Left lobe of liver (tissue), 2 donors: ENCODE measurements at regions not wholly inside any gene's neighbourhood (a gene's known extent, or its start where the extent isn't known, plus 50 kb on each side); places are given as distances from the start of the nearest gene placed in this dataset.

Experiments used
- ATAC-seq: fragments of 200-7000 bp; cut with Tn5 transposase; one replicate; pipeline ENCODE4 v1.9.1; 2020; ENCODE audit warnings: mild to moderate bottlenecking, moderate library complexity
- DNase-seq: peaks from one replicate; pipeline ENCODE4 v3.0.0-alpha.2; 2020; ENCODE audit warnings: low spot score
- donor health status: DM: no; HTN: no; CAD: no; lungs with moderate emphysema.
- donor health status: DM: no; HTN: yes; CAD: no.

DNA sequence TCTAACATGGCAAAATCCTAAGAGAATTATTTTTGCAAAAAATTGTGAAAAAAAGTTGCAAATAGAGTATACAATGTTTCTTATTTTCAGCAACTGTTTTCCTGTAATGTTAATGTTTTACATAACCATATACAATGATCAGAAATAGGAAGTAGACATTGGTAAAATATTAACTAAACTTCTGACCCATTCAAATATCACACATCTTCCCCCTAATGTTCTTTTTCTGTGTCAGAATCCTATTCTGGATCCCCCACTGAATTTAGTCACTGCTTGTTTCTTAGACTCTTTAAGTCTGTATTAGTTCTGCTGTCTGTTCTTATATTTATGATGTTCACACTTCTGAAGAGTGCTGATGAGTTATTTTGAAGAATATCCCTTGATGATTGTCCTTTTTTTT, 62.0 kb downstream of the HFE start:
- no peak for DNase-seq
- ATAC-seq: no peak

DNA sequence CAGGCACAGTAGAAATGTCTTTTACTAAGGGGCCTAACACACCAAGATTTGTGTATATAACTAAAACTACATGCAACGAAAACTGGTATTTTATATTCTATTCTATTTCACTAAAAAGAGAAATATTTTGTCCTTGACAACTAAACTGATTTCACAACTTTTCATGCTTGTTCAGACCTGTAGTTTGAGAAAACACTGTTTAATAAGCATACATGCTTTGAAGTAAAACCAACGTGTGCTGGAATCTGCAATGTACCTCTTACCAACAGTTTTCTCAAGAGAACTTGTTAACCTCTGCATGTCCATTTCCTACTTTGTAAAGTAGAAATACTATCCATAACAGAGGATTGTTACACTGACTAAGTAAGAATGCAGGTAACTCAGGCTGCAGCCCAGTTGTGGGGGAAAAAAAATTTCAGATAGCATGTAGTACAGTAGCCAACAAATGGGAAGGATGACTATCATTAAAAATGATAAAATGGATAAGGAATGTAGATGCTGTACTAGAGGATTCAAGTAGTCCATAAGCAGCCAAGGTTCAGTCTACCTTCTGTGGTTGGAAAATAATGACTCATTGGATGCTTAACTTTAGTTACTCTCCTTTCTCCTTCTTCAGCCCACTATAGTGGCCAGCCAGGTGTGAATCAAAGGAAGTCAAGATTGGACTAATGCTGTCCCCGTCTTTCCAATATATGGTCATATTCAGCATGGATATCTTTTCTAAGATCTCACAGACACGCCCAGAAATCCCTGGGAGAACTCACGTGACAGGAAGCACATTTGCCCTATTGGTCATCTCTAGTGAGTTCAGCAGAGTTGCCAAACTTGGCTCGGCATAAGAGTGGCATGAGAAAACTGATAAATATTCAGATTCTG, 65.2 kb downstream of the HFE start:
- DNase-seq (no peak), ATAC-seq (no peak)

DNA sequence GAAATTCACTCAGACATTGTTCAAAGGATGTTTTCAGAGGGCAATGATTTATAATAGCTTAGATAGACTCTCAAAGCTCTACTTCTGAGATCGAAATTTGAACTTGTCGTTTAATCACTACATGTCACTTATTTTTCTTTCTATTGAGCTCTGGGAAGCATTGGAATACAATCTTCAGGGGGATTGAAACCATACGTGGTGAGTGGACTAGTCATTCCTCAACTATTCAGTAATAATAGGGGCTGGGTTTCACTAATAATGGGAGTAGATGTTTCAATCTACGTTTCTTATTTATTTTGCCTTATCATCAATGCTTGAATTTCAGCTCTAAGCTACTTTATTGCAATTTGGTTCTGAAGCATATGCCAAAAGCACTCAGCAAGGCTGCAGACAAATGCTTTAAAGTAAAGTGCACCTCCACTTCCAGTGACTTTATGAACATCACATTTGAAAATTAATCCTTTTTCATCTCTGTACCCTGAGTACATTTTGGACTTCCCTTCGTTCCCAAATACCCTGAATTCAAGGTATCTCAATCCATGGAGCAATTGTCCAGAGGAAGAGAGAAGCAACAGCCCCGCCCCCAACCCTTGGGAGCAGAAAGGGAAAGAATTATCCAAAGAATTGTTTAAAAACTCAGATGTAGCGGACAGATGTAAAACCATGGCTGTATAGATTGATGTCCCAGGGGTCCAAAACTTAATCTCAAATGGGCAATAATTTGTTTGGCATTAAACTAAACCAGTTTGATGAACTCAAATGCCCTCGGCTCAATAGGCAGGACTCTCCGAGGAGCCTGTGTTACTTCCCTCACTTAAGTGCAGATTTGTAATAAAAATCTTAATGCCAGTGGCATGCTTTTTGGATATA, 68.1 kb downstream of the HFE start:
- DNase-seq (no peak), ATAC-seq (no peak)

DNA sequence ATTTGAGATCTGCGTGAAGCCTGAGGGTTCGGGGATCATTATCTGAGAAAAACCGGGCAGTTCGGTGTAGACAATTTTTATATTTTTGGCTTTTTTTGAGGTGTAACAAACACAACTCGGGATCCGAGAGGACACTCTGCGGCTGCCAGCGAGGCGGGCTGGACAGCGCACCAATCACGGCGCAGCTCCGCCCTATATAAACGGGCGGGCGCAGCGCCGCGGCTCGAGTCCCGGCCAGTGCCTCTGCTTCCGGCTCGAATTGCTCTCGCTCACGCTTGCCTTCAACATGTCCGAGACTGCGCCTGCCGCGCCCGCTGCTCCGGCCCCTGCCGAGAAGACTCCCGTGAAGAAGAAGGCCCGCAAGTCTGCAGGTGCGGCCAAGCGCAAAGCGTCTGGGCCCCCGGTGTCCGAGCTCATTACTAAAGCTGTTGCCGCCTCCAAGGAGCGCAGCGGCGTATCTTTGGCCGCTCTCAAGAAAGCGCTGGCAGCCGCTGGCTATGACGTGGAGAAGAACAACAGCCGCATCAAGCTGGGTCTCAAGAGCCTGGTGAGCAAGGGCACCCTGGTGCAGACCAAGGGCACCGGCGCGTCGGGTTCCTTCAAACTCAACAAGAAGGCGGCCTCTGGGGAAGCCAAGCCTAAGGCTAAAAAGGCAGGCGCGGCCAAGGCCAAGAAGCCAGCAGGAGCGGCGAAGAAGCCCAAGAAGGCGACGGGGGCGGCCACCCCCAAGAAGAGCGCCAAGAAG, 69.0 kb downstream of the HFE start:
- ATAC-seq: peak; percentile 80
- peak; percentile 95 for DNase-seq

DNA sequence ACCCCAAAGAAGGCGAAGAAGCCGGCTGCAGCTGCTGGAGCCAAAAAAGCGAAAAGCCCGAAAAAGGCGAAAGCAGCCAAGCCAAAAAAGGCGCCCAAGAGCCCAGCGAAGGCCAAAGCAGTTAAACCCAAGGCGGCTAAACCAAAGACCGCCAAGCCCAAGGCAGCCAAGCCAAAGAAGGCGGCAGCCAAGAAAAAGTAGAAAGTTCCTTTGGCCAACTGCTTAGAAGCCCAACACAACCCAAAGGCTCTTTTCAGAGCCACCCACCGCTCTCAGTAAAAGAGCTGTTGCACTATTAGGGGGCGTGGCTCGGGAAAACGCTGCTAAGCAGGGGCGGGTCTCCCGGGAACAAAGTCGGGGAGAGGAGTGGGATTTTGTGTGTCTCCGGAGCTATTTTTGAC, 69.6 kb downstream of the HFE start:
- DNase-seq (peak; percentile 59), ATAC-seq (peak; percentile 36)

DNA sequence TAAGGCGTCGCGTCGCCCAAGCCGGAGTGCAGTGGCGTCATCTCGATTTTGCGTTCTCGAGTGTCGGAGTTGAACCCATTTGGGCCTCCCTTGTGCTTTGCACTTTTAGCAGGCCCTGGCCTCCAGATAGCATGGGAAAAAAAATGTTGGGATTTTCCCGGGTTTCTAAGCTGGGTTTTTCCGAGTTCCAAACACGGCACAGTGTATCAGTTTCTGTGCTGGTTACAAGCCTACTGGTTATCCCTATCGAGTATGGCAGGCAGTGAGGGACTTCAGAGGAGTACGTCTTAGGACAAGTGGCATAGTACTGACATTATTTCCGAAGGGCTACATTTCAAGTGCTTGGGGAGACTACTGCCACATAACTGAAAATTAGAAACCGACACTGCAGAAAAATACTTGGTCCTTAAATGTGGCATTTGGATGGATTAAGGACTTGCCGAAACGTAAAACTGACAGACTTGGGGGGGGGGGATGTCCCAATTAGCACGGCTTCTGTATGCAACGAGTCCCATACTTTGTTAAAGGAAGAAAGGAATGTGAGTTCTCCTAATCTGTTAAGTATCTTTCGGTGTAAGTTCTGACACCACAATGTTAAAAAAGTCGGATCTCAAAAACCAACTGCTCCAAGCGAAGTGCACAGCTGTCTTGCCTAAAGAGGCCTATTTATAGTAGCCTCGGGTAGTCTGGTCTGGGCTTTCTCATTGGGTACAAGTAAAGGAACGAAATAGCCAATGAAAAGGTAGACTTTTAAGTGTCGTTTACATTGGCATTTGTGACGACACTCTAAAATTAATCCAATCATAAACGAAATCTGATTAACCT, 70.2 kb downstream of the HFE start:
- no peak for DNase-seq

DNA sequence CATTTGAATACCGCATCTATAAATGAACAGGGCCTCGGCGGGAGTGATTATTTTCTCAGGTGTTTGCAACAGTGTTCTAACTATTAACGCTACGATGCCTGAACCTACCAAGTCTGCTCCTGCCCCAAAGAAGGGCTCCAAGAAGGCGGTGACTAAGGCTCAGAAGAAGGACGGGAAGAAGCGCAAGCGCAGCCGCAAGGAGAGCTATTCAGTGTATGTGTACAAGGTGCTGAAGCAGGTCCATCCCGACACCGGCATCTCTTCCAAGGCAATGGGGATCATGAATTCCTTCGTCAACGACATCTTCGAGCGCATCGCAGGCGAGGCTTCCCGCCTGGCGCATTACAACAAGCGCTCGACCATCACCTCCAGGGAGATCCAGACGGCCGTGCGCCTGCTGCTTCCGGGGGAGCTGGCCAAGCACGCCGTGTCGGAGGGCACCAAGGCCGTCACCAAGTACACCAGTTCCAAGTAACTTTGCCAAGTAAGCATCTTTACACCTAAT, 70.9 kb downstream of the HFE start:
- ATAC-seq (peak; percentile 75), DNase-seq (peak; percentile 87)

More for the DNA sequence above, 70.2 kb downstream of the HFE start:
- ATAC-seq: peak; percentile 81

DNA sequence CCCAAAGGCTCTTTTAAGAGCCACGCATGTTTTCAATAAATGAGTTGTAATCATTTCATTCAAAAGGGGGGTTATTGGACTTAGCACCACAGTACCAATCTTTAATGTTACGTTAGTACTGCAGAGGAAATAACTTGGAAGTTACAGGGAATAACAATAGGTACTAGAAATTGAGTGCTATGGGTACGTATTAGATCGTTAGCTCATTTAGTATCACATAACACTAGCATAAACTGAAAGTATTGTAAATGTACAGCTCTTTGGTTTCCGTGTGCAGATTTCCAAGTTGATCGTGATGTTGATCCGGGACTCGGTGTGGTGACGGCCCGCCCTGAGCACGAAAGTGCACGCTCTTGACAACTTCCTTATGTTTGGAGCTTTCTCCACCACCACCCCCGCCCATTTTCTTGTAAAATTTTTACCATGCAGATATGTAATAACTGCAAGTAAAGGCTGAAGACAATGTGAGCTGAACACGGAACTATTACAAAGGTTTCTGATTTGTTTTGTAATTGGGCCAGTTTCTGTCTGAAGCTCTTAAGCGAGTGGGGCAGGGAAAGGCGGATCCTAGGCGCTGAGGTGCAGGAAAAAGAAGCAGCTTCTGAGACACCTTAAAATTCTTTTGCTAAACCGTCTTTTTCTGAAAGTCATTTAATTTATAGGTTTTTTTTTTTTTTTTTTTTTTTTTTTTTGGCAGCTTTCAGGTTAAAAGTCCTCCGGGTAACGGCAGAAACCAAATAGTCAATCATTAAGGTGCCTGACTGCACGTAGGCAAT, 71.5 kb downstream of the HFE start:
- DNase-seq (no peak), ATAC-seq (peak; percentile 3)

DNA sequence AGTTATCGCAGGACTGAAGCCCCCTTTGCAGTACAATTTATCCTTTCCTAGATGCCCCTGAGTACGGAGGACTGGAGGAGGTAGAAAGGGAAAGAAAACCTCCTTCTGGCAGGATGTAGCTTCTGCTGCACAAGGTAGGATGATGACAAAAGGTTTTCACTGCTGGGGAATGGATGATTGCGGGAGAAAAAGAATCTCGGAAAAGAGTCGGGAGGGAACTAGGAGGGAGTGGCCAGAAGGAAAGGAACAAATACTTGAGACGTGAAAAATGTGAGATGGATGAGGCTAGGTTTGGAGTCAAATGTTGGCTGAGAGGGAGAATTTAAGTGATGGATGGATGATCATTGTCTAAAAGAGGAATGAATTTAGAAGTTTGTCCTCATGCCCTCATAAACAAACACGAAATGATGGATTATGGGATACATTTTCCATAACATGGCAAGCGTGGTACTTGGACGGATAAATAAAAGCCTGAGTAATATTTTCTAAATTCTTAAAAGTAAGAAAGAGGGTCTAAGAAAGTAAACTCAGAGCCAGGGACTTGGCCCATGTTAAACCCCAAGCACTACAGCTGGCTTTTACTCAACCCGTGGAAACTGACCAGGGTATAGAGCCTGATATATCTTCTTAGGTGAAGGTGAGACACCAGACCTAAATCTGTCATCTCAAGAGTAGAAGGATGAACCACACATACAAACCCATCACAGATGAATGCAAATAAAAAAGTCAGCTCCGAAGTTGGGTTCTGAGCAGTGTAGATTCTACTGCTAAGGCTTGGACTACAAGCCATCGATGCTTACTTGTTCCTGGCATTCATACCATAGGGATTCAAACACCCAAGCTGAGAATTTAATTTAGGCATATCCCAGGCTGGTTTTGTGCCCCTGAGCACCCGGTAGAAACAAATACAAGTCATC, 72.4 kb downstream of the HFE start:
- no peak for DNase-seq
- no peak for ATAC-seq

DNA sequence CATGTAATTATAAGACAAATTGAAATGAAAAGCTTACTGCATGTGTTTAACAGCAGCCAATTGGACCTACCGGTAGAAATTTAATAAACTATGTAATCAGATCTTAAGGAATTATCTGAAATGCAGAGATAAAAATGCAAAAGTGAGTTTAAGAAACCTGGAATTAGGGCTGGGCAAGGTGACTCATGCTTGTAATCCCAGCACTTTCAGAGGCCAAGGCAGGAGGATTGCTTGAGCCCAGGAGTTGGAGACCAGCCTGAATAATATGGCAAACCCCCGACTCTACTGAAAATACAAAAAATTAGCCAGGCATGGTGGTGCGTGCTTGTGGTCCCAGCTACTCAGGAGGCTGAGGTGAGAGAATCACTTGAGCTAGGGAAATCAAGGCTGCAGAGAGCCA, 74.1 kb downstream of the HFE start:
- DNase-seq: no peak
- ATAC-seq: no peak

DNA sequence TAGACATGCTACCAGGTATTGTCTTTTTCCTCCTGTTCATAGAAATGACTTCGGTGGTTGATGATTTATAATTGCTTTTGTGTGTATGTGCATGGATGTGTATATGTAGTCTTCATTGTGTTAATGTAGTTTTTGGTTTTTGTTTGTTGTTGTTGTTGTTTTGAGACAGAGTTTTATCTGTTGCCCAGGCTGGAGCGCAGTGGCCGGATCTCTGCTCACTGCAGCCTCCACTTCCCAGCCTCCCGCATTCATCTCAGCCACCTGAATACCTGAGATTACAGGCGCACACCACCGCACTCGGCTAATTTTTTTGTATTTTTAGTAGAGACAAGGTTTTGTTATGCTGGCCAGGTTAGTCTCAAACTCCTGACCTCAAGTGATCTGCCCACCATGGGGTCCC, 75.2 kb downstream of the HFE start:
- no peak for DNase-seq
- no peak for ATAC-seq

DNA sequence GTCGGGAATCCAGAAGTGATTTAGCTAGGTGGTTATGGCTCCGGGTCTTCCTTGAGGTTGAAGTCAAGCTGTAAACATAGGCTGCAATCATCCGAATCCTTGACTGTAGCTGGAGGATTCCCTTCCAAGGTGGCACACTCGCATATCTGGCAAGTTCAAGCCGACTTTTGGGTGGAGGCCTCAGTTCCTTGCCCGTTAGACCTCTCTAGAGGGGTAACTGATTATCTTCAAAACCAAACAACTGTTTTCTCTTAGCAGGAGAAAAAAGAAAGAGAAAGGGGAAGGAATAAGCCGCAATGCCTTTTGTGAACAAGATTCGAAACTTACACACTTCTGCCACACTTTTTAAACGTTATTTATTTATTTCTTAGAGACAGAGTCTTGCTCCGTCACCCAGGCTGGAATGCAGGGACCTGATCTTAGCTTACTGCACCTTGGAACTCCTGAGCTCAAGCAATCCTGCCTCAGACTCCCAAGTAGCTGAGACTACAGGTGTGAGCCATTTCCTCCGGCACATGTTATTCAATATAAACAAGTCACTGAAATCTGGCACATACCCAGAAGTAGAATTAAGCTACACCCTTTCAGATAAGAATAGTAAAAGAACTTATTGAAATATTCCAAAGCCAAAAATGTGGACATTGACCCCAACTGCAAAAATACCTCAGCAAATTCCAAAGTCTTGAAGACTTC, 76.3 kb downstream of the HFE start:
- DNase-seq: no peak
- no peak for ATAC-seq

DNA sequence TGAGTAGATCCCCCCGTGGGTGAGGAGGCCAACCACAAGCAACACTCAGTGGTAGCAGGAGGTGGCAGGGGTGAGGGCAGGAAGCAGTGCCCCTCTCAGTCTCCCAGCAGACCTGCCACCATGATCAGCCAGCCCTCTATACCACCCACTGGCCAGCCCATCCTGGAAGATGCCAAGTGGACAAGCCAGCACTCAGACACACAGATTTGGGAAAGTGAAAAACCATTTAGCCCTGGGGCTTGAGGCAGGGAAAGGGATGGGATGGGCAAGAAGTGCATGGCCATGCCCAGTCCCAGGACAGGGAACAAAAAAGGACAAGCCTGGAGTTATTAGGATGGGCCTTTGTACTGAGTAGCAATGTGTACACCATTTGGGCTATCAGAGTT, 76.9 kb downstream of the HFE start:
- ATAC-seq (no peak), DNase-seq (no peak)

DNA sequence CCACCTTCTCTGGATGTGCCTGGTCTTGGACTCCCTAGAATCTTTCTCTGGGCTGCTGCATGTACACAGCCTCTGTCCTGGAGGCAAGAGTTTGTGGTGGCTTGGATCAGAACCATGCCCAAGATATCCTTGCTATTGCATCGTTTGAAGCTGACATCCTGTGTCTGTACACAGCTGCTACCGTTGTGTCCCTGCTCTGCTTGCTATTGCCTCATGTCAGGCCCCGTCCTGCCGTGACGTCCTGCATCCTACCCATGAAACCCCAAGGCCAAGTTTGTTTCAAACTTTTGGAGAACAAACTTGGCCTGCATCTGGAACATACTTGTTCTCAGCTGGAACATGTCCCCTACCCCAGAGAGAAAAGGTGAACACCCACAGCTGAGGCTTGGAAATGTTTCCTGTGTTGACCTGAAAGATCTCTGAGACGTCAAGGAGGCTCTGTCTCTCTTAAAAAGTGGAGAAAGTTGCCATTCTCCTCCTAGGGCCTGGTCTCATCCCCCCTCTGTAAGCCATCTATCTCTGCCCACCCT, 78.1 kb downstream of the HFE start:
- DNase-seq (no peak), ATAC-seq (no peak)

DNA sequence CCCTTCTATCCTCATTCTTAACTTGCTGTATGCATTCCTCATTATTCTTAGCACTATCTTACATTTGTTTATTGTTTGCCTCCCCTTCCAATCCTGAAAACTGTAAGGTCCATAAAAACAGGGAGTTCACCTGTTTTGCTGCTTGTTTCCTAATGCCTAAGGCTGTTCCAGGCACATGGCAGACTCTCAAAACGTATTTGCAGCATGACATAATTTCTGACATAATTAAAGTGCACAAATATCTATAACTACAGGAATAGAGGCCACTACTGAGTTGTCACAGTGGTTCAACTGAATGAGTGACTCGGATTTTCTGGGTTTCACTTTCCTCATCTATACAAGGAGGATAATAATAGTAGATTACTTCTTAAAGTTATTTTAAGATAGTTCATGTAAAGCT, 83.0 kb downstream of the HFE start:
- no peak for DNase-seq
- no peak for ATAC-seq

DNA sequence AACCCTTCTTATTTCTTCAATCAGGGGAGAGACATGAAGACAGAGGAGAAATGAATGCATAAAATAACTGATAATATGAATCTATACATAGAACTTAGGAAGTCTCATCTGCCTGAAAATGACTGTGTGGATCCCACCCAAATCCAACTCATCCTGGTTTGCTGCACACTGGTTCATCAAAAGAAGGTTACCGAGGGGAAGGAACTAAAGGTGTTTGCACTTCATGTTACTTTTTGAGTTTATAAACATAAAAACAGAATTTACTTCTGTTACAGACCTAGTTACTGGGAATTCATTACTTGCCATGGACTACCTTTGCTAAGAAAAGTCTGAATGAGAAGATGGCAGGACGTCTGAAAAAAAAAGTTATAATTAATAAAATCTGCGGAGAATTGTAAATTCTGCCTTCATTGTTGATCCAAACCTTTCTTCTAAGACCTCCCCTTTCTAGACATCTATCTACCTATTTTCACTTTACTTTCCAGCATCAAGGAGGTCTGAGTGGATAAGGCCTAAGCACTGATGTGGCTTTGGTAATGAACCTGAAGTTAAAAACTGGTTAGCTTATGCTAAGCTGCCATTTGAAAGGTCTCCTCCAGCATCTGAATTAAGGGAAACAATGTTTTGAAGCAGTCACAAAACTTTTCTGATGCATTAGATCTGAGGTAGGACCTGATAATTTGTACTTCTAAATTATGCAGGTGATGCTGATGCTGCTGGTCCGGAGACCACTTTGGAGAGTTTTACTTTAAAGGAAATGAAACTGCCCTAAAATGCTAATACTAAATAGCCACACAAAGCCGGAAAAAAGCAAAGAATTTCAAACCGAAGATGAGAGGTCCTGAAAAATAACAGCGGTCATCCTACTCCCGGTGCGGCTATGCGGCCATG, 84.0 kb downstream of the HFE start:
- ATAC-seq: no peak
- DNase-seq: no peak

DNA sequence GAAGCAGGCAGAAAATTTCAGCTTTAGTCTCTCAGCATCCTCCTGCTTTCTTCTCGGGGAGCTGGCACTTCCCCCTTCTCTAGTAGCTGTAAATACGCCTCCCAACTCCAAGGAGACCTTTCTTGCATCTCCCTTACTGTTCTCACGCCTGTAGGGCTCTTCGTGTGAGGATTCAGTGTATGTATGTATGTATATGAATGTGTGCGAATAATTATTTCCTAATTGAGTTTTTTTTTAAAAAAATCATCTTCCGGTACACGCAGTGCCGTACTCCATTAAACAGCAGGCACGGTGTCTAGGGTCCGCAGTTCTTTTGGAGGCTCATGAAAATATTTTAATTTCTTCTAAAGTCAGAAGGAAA, 85.4 kb downstream of the HFE start:
- DNase-seq: no peak

More for the DNA sequence above, 85.4 kb downstream of the HFE start:
- ATAC-seq: peak; percentile 57
